G401 (cell line): ENCODE measurements at regions not wholly inside any gene's neighbourhood (a gene's known extent, or its start where the extent isn't known, plus 50 kb on each side); places are given as distances from the start of the nearest gene placed in this dataset.
"Not testable (repeated sequence)": the region's sequence is repeated elsewhere in the genome, so short reads cannot be mapped to it uniquely, and the experiment has no call there.

Source experiments
- DNase-seq: peaks from one replicate; pipeline ENCODE4 v3.0.0-alpha.2; 2015; ENCODE audit warnings: low spot score
- in situ Hi-C: cut with HindIII; loops from 2 replicates; pipeline ENCODE4 v1.10.0; 2016; ENCODE audit warnings: low sequenced_read_pairs, mixed read lengths

DNA sequence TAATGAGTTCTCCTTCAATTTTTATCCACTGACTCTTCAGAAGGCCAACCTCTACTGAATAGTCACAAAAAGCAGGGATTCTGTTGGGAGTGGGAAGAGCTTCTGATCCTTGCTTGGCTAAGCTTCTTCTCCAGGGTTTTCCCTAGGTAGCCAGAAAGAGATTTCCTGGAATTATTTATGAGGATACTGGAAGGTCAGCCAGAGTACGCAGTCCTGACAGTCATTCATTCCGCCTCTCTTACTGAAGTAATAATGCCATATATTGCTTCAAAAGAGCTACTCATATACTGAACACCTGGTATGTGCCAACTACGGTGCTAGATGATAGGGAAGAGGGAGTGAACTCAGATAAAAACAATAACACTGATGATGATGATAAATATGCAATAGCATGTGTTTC lies 116.1 kb downstream of the CCDC34 start:
- in situ Hi-C loops, result no loop called here

DNA sequence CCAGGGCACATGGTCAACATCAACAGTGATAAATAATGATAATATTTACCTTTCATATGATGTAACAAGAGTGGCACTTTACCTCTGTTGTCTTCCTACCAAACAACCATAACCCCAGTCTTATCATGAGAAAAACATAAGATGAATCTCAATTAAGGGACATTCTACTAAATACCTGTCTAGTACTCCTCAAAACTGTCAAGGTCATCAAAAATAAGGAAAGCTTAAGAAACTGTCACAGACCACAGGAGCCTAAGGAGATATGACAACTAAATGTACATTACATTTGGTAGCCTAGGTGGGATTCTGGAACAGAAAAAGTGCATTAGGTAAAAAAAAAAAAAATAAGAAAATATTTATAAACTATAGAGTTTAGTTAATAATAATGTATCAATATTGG lies 118.1 kb downstream of the CCDC34 start:
- in situ Hi-C loops, result no loop called here
- DNase-seq, result no peak

More for the DNA sequence above, 116.1 kb downstream of the CCDC34 start:
- no peak for DNase-seq

DNA sequence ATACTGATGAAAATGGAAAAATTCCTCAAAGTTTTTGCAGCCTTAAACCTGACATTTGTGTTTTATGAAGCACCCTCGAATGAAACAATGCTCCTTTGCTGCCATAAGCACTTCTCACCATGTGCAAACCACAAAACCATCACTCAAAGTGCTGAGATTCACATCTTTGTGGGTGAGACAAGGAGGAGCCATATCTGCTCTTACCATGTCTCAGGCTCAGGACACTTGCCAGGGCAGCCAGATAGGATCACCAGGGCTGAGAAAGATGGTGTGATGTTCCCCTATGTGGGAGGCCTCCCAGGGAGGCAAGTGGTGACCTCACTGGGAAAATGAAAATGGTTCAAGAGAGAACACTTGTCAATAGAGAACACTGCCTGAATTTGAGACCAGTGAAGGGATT lies 120.4 kb downstream of the CCDC34 start:
- in situ Hi-C loops, result no loop called here
- no peak for DNase-seq

DNA sequence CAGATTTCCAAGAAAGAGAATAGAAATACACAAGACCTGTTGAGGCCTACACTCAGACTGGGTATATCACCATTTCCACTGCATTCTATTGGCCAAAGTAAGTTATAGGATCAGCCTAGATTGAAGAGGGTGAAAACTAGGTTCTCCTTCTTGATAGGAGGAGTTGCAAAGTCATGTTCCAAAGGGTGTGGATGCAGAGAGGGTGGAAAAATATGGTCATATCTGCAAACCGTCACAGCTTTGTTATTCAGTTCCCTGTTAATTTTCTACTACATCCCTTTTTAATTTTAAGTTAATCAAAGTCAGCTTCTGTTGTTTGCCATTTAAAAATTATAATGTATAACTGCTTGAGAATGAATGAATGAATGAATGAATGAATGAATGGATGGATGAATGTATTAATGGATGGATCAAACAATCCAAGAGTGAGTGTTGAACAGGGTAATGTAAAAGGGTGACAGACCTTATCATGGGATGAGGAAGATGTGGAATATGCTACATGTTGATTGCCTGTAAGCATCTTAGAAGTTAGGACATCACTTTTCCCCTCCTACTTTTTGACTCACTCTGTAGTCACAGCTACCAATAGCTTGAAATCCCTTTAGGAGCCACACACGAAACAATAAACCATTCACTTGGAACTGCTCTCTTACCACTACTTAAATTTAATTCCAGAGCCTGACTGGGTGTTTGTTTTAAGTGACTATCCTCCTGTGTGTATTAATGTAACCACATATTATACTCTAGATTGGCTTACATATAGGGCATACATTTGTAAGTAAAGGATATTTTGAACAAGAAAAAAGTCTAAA lies 121.5 kb downstream of the CCDC34 start:
- DNase-seq, result no peak
- in situ Hi-C loops, result no loop called here

DNA sequence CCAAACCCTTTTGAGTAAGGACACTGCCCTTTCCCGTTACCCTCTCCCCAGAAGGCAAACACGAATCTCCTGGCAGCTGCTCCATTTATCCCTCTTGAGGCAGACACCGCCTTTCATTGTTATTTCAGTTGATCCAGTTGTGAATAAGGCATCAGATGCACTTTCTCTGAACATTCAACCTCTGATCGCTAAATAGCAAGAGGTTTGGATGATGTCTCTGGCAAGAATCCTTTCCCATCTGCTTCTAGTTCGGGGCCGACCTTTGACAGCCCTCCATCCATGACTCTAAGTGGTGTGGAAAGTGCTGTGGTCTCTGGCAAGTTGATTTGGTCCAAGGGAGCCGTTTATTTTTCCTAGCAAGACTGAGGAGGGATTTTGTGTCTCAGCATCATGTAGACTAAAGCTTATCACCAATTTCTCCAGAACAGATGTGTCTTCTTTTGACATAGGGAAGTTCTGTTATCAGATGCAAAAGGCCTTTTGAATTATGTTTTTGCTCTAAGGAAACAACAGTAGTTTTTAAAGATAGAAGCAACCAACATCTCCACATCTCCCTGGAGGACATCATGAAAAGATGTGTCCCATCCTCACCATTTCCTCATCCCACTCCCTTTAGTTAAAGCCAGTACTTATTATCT lies 123.6 kb downstream of the CCDC34 start:
- no peak for DNase-seq
- in situ Hi-C loops, result no loop called here

- no peak for DNase-seq
- in situ Hi-C loops, result no loop called here
These were observed 124.2 kb downstream of the CCDC34 start for GRCh38 chr11:27238811-27239210.

DNA sequence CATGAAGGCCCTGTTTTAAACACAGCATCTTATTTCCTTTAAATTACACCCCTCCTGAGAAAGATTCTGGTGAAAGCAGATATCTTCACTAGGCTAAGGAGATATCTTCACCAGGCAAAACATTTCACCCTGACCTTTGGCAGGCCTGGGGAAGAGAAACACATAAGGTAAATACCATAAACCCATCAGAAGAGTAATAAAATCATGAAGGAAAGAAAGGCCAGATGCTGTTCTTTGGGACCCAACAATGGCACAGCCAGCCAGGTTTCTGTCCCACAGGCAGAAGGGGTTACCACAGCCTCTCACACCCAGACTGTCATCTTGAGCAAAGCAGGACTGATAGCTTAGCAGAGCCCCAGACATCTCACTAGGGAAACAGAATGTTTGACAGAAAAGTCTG lies 125.4 kb downstream of the CCDC34 start:
- in situ Hi-C loops, result no loop called here
- no peak for DNase-seq

DNA sequence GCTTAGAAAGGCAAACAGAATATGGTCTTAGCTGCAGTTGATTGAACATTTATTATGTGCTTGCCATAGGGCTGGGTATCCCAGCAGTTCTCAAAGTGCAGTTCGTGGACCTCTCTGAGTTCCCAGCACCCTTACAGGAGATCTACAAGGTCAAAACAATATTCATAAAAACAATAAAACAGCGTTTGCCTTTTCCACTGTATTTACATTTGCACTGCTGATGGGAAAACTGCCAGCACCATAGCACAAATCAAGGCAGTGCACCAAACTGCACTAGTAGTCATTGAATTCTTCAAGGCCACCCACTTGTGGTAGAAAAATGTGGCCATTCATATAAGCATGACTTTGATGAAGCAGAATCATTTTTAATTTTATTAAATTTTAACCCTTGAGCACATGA lies 128.1 kb downstream of the CCDC34 start:
- in situ Hi-C loops, result no loop called here
- no peak for DNase-seq

DNA sequence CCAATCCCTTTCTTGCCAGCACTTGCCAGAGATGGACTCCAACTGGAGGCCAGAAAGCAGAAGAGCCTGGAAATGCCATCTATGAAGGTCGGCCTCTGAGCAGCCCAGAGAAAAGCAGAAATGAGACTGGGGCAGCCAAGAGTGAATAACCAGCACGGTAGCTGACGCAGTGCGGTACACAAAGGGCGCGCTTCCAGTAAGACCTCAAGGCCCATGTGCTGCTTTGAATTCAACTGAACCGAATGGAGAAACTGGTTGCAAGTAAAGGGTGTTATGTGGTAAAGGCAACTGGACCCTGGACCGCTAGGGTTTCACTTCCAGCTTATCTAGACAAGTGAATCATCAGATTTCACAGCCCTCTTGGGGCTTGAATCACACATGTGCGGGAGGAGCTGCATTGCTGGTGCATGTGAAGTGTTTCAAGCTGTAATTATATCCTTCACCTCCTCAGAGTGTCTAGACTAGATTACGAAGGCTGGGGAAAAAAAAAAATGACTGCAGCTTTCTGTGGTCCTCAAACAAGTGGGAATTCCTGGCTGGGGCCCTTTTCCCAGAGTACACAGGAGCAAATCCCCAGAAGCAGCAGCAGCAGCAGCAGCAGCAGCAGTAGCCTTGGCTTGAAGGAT lies 128.9 kb downstream of the CCDC34 start:
- DNase-seq, result peak; percentile 63
- in situ Hi-C loops, result no loop called here

GRCh38 chr11:27233654-27234042 lies 129.4 kb downstream of the CCDC34 start:
- in situ Hi-C loops, result no loop called here
- peak; percentile 92 for DNase-seq

DNA sequence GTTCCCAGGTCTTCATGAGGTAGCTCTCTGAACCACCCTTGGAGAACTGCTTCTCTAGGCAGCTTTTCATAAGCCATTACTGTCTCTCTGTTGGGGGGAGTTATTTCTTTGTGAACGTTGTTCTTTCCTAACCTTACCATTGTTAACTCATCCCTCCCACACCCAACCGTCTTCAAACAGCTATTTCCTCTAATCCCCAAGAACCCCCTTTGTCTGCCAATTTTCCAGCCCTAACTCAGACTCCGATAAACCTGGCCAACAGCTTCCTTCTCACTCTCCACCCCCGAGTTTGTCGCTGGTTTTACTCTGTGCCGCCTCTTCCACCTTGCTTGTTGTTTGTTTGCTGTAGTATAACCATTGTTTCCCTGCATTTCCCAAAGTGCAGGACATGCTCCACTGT lies 131.5 kb downstream of the CCDC34 start:
- DNase-seq, result peak; percentile 21
- in situ Hi-C loops, result no loop called here

- DNase-seq, result no peak
- in situ Hi-C loops, result no loop called here
These were observed 132.8 kb downstream of the CCDC34 start for GRCh38 chr11:27230192-27230572.

- in situ Hi-C loops, result no loop called here
- no peak for DNase-seq
These were observed 133.4 kb downstream of the CCDC34 start for GRCh38 chr11:27229511-27230191.

- DNase-seq, result peak; percentile 40
- in situ Hi-C loops, result no loop called here
These were observed 134.1 kb downstream of the CCDC34 start for GRCh38 chr11:27228906-27229290.

DNA sequence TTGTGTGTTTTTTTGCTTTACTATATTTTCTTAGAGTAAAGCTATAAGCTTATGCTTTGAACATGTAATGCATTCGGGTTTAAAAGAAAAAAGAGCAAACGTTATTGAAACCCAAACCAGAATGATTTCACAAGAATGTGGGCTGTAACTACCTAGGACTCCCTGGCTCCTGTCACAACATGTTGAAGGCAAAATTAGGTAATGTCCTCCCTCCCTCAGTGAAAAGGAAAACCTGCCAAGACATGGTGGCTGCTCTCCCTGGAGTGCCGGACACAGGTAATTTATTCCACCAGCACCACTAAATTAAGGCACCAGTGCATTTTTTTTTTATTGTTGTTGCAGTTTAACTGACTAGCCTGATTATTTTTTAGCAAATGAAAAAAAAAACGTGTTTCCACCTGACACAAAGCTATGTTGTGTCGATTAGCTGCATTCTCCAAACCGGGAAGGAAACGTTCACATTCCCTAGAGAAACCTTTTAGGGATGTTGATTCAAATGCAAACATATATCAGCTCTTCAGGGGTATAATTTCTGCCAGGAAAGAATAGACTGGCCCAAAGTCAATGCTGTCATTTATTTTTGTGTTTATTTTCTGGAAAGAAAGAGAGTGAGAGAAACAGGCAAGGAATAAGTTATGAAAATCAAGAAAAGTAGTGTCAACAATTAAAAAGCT lies 134.6 kb downstream of the CCDC34 start:
- in situ Hi-C loops, result no loop called here
- DNase-seq, result peak; percentile 95

DNA sequence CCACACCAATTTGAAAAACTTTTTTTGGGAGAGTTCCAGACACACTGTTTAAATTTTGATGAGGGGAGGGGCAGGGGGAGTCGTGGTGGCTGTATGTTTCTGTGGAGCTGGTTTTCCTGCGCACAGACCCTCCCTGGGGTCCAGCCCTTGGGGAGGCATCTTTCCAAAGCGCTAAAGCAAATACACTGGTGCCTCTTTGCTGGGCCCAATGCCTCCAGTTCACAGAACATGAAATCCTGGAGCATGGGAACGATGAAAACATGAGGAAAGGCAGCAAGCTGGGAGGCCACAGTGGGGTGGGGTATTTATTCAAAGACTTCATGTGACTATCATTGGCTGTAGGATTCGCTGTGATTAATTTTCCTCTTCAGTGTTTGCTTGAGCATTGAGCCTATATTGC lies 135.3 kb downstream of the CCDC34 start:
- in situ Hi-C loops, result no loop called here
- DNase-seq, result no peak

GRCh38 chr11:27219487-27220039 lies 143.5 kb downstream of the CCDC34 start:
- in situ Hi-C loops, result not testable (repeated sequence)

DNA sequence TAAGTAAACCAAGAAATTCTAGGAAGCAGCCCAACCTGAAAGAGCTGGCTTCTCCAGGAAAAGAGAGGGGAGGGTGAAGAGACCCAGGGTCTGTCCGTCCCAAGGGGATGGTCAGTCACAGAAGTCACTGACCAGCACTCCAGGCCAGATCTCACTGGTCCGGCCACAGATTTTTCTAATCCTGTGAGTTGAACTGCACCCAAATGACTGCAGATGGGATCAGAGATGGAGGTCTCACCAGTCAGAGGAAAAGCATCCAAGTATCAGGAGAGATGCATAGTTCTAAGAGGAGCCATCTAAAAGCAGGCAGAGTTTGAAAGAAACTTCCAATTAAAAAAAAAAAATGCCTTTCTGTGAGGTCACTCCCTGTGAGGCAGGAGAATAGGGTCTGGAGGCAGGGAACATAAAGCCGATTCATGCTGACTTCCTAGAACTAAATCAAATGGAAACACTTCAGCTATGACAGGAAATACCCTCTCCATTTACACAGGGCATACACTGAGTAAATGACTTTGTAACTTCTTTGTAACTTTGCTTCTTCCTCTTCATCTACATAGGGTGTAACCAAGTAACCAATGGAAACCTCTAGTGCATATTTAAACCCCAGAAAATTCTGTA lies 144.5 kb downstream of the CCDC34 start:
- in situ Hi-C loops, result no loop called here
- peak; percentile 63 for DNase-seq

More at GRCh38 chr11:27219487-27220039, 143.5 kb downstream of the CCDC34 start:
- DNase-seq, result not testable (repeated sequence)

DNA sequence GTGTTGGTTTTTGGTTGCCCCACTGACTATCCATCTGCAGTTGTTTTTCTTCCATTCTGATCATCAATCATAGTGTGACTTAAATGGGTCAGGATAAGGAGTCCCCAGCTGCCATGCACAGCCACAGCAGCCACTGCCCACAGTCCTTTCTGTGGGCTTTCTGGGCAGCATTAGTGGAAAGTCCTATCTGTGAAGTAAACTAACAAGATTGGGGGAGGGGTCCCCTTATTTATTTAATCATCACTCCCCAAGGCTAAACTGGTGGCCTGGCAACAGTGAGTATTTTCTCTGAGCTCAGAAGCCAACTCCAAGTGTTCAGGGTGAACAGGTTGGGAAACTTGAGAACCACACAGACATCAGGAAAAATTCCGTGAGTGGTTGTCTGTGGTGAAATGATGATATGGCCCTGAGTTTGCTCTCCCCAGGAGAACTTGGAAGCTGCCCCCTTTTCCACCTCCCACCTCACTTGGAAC lies 145.0 kb downstream of the CCDC34 start:
- in situ Hi-C loops, result no loop called here
- DNase-seq, result no peak
